IMR-90 (cell line): ENCODE measurements at regions not wholly inside any gene's neighbourhood (a gene's known extent, or its start where the extent isn't known, plus 50 kb on each side); places are given as distances from the start of the nearest gene placed in this dataset.

ENCODE experiments used
- ATAC-seq: fragments of 200-7000 bp; cut with Tn5 transposase; 2 replicates; pipeline ENCODE4 v1.9.1; 2020; ENCODE audit warnings: low read depth, mild to moderate bottlenecking, moderate library complexity
- BruUV-seq: library from RNA; stranded (reverse); fragments of 400-500 nt; replicated peaks from 2 replicates; lab custom pipeline; 2021; lab: Mats Ljungman, UMichigan
- CTCF ChIA-PET: fragments of 300-600 bp; formaldehyde crosslinking; extraction: SDS; loops from one replicate; lab custom pipeline; 2021; ENCODE audit warnings: antibody characterized with exemption; lab: Yijun Ruan, JAX
- POLR2A ChIA-PET: fragments of 300-600 bp; sonication (Branson Sonifier 250); formaldehyde crosslinking; loops from one replicate; lab custom pipeline; 2022; ENCODE audit warnings: antibody characterized with exemption; ENCODE audit not compliant: unreplicated experiment; lab: Charles Lee
- DNase-seq: peaks from one replicate; pipeline ENCODE4 v3.0.0; 2013
- H2AFZ ChIP-seq: replicated peaks from 2 replicates; pipeline ENCODE3; 2013; ENCODE audit warnings: low read length, mild to moderate bottlenecking; ENCODE audit not compliant: poor library complexity
- H2AK5ac ChIP-seq: 2 replicates; pipeline ENCODE4 v1.6.1; 2013; ENCODE audit warnings: low read depth, low read length, inconsistent platforms
- H2AK9ac ChIP-seq: replicated peaks from 2 replicates; pipeline ENCODE3; 2013; ENCODE audit warnings: mild to moderate bottlenecking, low read depth, low read length, moderate library complexity; ENCODE audit not compliant: poor library complexity
- H2BK120ac ChIP-seq: 2 replicates; pipeline ENCODE4 v1.6.1; 2013; ENCODE audit warnings: low read depth, low read length, inconsistent platforms
- H2BK15ac ChIP-seq: 3 replicates; pipeline ENCODE4 v1.6.1; 2013; ENCODE audit warnings: low read depth, low read length, inconsistent platforms
- H2BK20ac ChIP-seq: 2 replicates; pipeline ENCODE4 v1.6.1; 2013; ENCODE audit warnings: low read depth, mild to moderate bottlenecking, inconsistent platforms, low read length, moderate library complexity
- H2BK5ac ChIP-seq: 2 replicates; pipeline ENCODE4 v1.6.1; 2013; ENCODE audit warnings: mild to moderate bottlenecking, low read depth, low read length, inconsistent platforms; ENCODE audit not compliant: poor library complexity, severe bottlenecking
- H3K14ac ChIP-seq: replicated peaks from 2 replicates; pipeline ENCODE4 v1.6.1; 2013; ENCODE audit warnings: low read depth, low read length, inconsistent platforms
- H3K18ac ChIP-seq: 2 replicates; pipeline ENCODE4 v1.6.1; 2013; ENCODE audit warnings: low read depth, low read length, control low read depth
- H3K23ac ChIP-seq: 2 replicates; pipeline ENCODE4 v1.6.1; 2013; ENCODE audit warnings: low read depth, low read length, inconsistent platforms
- H3K27ac ChIP-seq: 2 replicates; pipeline ENCODE4 v1.5.1; 2013; ENCODE audit warnings: mild to moderate bottlenecking, control low read depth, low read length; ENCODE audit not compliant: insufficient read depth
- H3K27me3 ChIP-seq: 2 replicates; pipeline ENCODE4 v1.6.1; 2013; ENCODE audit warnings: low read length; ENCODE audit not compliant: control insufficient read depth, insufficient read depth
- H3K36me3 ChIP-seq: 2 replicates; pipeline ENCODE4 v1.6.1; 2013; ENCODE audit warnings: low read length, mixed read lengths; ENCODE audit not compliant: control insufficient read depth, insufficient read depth
- H3K4ac ChIP-seq: 2 replicates; pipeline ENCODE4 v1.6.1; 2013; ENCODE audit warnings: low read depth, low read length, inconsistent platforms
- H3K4me1 ChIP-seq: 2 replicates; pipeline ENCODE4 v1.6.1; 2013; ENCODE audit warnings: low read length, mixed read lengths; ENCODE audit not compliant: control insufficient read depth, insufficient read depth
- H3K4me2 ChIP-seq: 2 replicates; pipeline ENCODE4 v1.6.1; 2013; ENCODE audit warnings: low read depth, mild to moderate bottlenecking, control low read depth, low read length, moderate library complexity
- H3K4me3 ChIP-seq: 2 replicates; pipeline ENCODE4 v1.5.1; 2013; ENCODE audit warnings: low read depth, mild to moderate bottlenecking, control low read depth, low read length, moderate library complexity; ENCODE audit not compliant: insufficient read depth
- H3K56ac ChIP-seq: 2 replicates; pipeline ENCODE4 v1.6.1; 2013; ENCODE audit warnings: low read length, inconsistent platforms; ENCODE audit not compliant: insufficient read depth; ENCODE audit errors: extremely low read depth
- H3K79me1 ChIP-seq, 2 experiments: 2 replicates each; pipeline ENCODE4 v1.6.1; 2013; ENCODE audit warnings: low read length in 2 of 2, inconsistent platforms in 1 of 2, low read depth in 1 of 2
- H3K9ac ChIP-seq: 2 replicates; pipeline ENCODE4 v1.6.1; 2013; ENCODE audit warnings: low read depth, low read length, control low read depth
- H3K9me1 ChIP-seq: 2 replicates; pipeline ENCODE4 v1.6.1; 2013; ENCODE audit warnings: low read length, inconsistent platforms; ENCODE audit not compliant: insufficient read depth
- H3K9me3 ChIP-seq: 2 replicates; pipeline ENCODE4 v1.6.1; 2013; ENCODE audit warnings: low read length; ENCODE audit not compliant: control insufficient read depth, insufficient read depth
- H4K20me1 ChIP-seq: 2 replicates; pipeline ENCODE4 v1.6.1; 2013; ENCODE audit warnings: low read length, inconsistent platforms; ENCODE audit not compliant: insufficient read depth
- H4K5ac ChIP-seq: 2 replicates; pipeline ENCODE4 v1.6.1; 2013; ENCODE audit warnings: mild to moderate bottlenecking, low read depth, low read length, control low read depth
- H4K8ac ChIP-seq, 2 experiments: 2 replicates each; pipeline ENCODE4 v1.6.1; 2013; ENCODE audit warnings: low read depth in 2 of 2, low read length in 2 of 2, control low read depth in 1 of 2, inconsistent platforms in 1 of 2
- H4K91ac ChIP-seq: 2 replicates; pipeline ENCODE4 v1.6.1; 2013; ENCODE audit warnings: low read depth, low read length, inconsistent platforms; ENCODE audit not compliant: insufficient read depth
- BHLHE40 ChIP-seq: fragments of 150-350 bp; IDR thresholded peaks from 2 replicates; pipeline ENCODE4 v1.6.1; 2016; ENCODE audit warnings: mild to moderate bottlenecking, low read depth, low read length
- CEBPB ChIP-seq: IDR thresholded peaks from 2 replicates; pipeline ENCODE4 v1.6.1; 2012; ENCODE audit warnings: low read depth, low read length, improper control_type of control experiment
- FOS ChIP-seq: fragments of 150-350 bp; IDR thresholded peaks from 2 replicates; pipeline ENCODE4 v1.6.1; 2016; ENCODE audit warnings: low read depth, low read length
- MAFK ChIP-seq: IDR thresholded peaks from 2 replicates; pipeline ENCODE4 v1.6.1; 2012; ENCODE audit warnings: low read depth, low read length, improper control_type of control experiment
- MAZ ChIP-seq: IDR thresholded peaks from 2 replicates; pipeline ENCODE4 v1.6.1; 2012; ENCODE audit warnings: low read depth, mild to moderate bottlenecking, low read length, improper control_type of control experiment, moderate library complexity, borderline replicate concordance
- MXI1 ChIP-seq: IDR thresholded peaks from 2 replicates; pipeline ENCODE4 v1.6.1; 2012; ENCODE audit warnings: low read depth, mild to moderate bottlenecking, low read length, moderate library complexity, borderline replicate concordance
- NFE2L2 ChIP-seq: fragments of 150-350 bp; IDR thresholded peaks from 2 replicates; pipeline ENCODE4 v1.6.1; 2016; ENCODE audit warnings: low read depth, mild to moderate bottlenecking, low read length
- POLR2A ChIP-seq: IDR thresholded peaks from 2 replicates; pipeline ENCODE4 v1.6.1; 2012; ENCODE audit warnings: mild to moderate bottlenecking, low read depth, low read length
- RAD21 ChIP-seq: IDR thresholded peaks from 2 replicates; pipeline ENCODE4 v1.6.1; 2012; ENCODE audit warnings: low read length, improper control_type of control experiment
- RCOR1 ChIP-seq: IDR thresholded peaks from 2 replicates; pipeline ENCODE4 v1.6.1; 2012; ENCODE audit warnings: mild to moderate bottlenecking, low read length, improper control_type of control experiment; ENCODE audit not compliant: insufficient replicate concordance
- RFX5 ChIP-seq: IDR thresholded peaks from 2 replicates; pipeline ENCODE4 v1.8.0; 2012; ENCODE audit warnings: low read depth, mild to moderate bottlenecking, low read length, moderate library complexity
- SMC3 ChIP-seq: fragments of 150-350 bp; IDR thresholded peaks from 2 replicates; pipeline ENCODE4 v1.6.1; 2016; ENCODE audit warnings: low read depth, mild to moderate bottlenecking, antibody characterized with exemption, low read length, moderate library complexity
- WGBS, 2 experiments: methylation state at CpG; one replicate each; pipeline versions ENCODE4 v1.1.5 to v1.1.7; 2013; ENCODE audit warnings: missing lambda C conversion rate in 2 of 2; ENCODE audit not compliant: insufficient read length in 1 of 2; ENCODE audit errors: extremely low coverage in 2 of 2; 5-methylcytosine and 5-hydroxymethylcytosine counted together
- dilution Hi-C: fragments of 300-500 bp; cut with HindIII; formaldehyde crosslinking; loops from one replicate; pipeline ENCODE4 v1.14.3; 2018; ENCODE audit warnings: low sequenced_read_pairs; ENCODE audit not compliant: unreplicated experiment
- in situ Hi-C: fragments of 300-500 bp; cut with MboI; formaldehyde crosslinking; loops from 3 replicates; pipeline ENCODE4 v1.14.3; 2019; ENCODE audit warnings: low sequenced_read_pairs, inconsistent platforms, mixed read lengths
- intact Hi-C: fragments of 100-400 bp; cut with micrococcal nuclease; formaldehyde crosslinking; loops from 2 replicates; pipeline ENCODE4 v1.10.0; 2022
- TF ChIP-seq, protein P1 (sequence below): conservative IDR thresholded peaks from 2 replicates; pipeline ENCODE4 v1.5.1; 2012; ENCODE audit warnings: mild to moderate bottlenecking, low read depth, low read length, improper control_type of control experiment
- TF ChIP-seq, protein P2 (sequence below): fragments of 150-350 bp; IDR thresholded peaks from 2 replicates; pipeline ENCODE4 v1.6.1; 2016; ENCODE audit warnings: low read depth, mild to moderate bottlenecking, low read length, moderate library complexity, borderline replicate concordance
- TF ChIP-seq, protein P3 (sequence below): fragments of 150-350 bp; IDR thresholded peaks from 2 replicates; pipeline ENCODE4 v1.6.1; 2017; ENCODE audit warnings: mild to moderate bottlenecking, antibody characterized with exemption, low read length, low read depth

DNA sequence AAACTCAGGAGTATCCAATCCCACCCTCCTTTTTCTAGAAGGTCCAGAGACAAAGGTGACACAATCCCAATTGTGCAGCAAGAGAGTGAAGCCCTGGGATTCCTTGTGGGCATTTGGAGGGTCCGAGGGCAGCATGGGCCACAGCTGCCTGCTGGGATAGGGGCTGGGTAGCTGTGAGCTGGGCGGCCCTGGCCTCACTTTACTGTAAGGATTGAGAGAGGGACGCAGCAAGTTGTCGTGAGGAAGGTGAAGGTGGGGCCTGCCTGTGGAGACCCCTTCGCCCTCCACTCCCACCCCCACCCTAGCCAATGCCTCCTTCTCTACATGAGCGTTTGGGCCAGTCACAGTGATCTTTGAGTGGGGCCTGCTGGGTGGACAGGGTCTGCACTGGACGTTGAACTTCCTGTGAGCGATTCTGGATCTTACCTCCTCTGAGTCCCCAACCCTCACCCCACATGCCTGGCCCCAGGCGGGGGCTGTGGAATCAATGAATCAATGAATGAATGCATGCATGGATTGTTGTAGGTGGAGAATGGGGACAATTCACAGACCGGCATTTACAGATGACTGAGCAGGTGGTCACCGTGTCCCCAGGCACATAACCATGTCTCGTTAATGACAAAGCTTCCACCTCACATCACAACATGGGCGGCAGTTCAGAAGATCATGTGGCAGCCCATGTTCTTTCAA, 107.2 kb downstream of the INHBB start:
- dilution Hi-C loops, result no loop called here
- no peak for ATAC-seq
- Histone ChIP-seq H3K4ac (peak overlapping the region; percentile 70), H4K91ac (peak overlapping the region; percentile 46), H2AFZ (peak overlapping the region; percentile 2), H3K4me2 (no peak overlapping the region), H3K36me3 (no peaks in the 10 kb centered on the region), H3K9me1 (peaks cover 13% of the 10 kb centered on the region), H3K9me3 (peaks cover 5% of the 10 kb centered on the region; the same call in 1 of the 2 replicates), H2AK5ac (peak overlapping the region; percentile 88), H3K27me3 (peaks cover 4% of the 10 kb centered on the region; the same call in 1 of the 2 replicates), H3K79me1 (no peaks in the 10 kb centered on the region), H3K9ac (no peak overlapping the region), H3K14ac (peak overlapping the region; percentile 50; the same call in 1 of the 2 replicates), H4K8ac (peak overlapping the region in 1 of 2 experiments; percentile 23; a peak in 2 of 4 replicates), H2AK9ac (peak overlapping the region; percentile 76), H2BK20ac (peak overlapping the region; percentile 83; the same call in 1 of the 2 replicates), H3K23ac (no peak overlapping the region), H4K20me1 (no peaks in the 10 kb centered on the region), H2BK5ac (peak overlapping the region; percentile 10), H3K27ac (no peak overlapping the region), H3K18ac (no peak overlapping the region), H2BK15ac (peak overlapping the region; percentile 76; the same call in 2 of the 3 replicates), H3K4me3 (no peak overlapping the region), H2BK120ac (peak overlapping the region; percentile 87; the same call in 1 of the 2 replicates), H3K56ac (no peak overlapping the region), H3K4me1 (peaks cover 13% of the 10 kb centered on the region), H4K5ac (no peak overlapping the region)
- CTCF ChIA-PET, result interaction anchor here (1.3 kb wide), 1 partner anchor 17 kb away, joined by 5 read pairs; no protein-coding TSS in a partner anchor
- 90% methylated on average over 2 of the region's 13 CpGs; no CpG with 5 or more reads in 1 of the 2 experiments for WGBS, 2 experiments
- intact Hi-C loops, result no loop called here
- POLR2A ChIA-PET, result no interaction called here
- no TSS peak for BruUV-seq
- in situ Hi-C loops, result no loop called here
- no peak for DNase-seq
- no peak for TF ChIP-seq BHLHE40
- TF ChIP-seq RFX5, result no peak
- no peak for TF ChIP-seq NFE2L2
- TF ChIP-seq MAZ, result no peak
- TF ChIP-seq POLR2A, result no peak
- TF ChIP-seq RAD21, result no peak
- no peak for TF ChIP-seq SMC3
- TF ChIP-seq, protein P1, sequence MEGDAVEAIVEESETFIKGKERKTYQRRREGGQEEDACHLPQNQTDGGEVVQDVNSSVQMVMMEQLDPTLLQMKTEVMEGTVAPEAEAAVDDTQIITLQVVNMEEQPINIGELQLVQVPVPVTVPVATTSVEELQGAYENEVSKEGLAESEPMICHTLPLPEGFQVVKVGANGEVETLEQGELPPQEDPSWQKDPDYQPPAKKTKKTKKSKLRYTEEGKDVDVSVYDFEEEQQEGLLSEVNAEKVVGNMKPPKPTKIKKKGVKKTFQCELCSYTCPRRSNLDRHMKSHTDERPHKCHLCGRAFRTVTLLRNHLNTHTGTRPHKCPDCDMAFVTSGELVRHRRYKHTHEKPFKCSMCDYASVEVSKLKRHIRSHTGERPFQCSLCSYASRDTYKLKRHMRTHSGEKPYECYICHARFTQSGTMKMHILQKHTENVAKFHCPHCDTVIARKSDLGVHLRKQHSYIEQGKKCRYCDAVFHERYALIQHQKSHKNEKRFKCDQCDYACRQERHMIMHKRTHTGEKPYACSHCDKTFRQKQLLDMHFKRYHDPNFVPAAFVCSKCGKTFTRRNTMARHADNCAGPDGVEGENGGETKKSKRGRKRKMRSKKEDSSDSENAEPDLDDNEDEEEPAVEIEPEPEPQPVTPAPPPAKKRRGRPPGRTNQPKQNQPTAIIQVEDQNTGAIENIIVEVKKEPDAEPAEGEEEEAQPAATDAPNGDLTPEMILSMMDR, result no peak
- TF ChIP-seq MXI1, result no peak
- TF ChIP-seq, protein P2, sequence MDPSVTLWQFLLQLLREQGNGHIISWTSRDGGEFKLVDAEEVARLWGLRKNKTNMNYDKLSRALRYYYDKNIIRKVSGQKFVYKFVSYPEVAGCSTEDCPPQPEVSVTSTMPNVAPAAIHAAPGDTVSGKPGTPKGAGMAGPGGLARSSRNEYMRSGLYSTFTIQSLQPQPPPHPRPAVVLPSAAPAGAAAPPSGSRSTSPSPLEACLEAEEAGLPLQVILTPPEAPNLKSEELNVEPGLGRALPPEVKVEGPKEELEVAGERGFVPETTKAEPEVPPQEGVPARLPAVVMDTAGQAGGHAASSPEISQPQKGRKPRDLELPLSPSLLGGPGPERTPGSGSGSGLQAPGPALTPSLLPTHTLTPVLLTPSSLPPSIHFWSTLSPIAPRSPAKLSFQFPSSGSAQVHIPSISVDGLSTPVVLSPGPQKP, result no peak
- no peak for TF ChIP-seq FOS
- TF ChIP-seq MAFK, result no peak
- TF ChIP-seq, protein P3, sequence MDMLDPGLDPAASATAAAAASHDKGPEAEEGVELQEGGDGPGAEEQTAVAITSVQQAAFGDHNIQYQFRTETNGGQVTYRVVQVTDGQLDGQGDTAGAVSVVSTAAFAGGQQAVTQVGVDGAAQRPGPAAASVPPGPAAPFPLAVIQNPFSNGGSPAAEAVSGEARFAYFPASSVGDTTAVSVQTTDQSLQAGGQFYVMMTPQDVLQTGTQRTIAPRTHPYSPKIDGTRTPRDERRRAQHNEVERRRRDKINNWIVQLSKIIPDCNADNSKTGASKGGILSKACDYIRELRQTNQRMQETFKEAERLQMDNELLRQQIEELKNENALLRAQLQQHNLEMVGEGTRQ, result no peak
- TF ChIP-seq RCOR1, result no peak
- no peak for TF ChIP-seq CEBPB
